ENCODE measurements at regions not wholly inside any gene's neighbourhood (a gene's known extent, or its start where the extent isn't known, plus 50 kb on each side); places are given as distances from the start of the nearest gene placed in this dataset.

- DNase-seq, result no peak
These were observed 235.0 kb upstream of the HNMT start for GRCh38 chr2:137729305-137729704.

DNA sequence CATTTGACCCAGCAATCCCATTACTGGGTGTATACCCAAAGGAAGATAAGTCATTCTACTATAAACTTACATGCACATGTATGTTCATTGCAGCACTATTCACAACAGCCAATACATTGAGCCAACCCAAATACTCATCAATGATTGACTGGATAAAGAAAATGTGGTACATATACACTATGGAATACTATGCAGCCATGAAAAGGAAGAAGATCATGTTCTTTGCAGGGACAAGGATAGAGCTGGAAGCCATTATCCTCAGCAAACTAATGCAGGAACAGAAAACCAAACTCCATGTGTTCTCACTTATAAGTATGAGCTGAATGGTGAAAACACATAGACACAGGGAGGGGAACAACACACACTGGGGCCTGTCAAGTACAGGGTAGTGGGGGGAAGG, 226.7 kb upstream of the HNMT start:
- no peak for DNase-seq

DNA sequence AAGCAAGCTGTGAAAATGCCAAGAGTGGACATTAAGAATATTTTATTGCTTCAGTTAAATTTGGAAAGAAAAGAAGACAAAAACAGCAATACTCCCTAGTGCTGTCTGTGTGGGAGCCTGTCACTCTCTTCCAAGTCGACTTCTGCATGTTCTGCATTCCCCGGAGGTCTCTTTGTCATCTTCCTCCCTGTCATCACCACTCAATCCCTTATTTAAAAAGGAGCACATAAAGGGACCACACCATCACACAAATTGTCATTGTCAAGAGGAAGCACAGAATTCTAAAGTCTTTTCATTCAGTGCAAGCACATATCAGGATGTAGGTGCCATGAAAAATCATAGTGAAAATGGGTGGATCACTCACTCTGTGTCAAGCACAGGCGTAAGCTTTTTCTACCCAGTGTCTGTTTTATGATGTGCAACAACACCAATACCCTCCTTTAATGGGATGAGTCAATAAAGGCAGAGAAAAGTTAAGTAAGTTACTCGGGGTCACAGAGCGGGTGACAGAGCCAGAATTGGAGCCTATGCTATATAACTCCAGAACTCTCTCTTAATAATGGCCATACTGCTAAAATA, 222.4 kb upstream of the HNMT start:
- no peak for DNase-seq

- DNase-seq, result no peak
These were observed 216.8 kb upstream of the HNMT start for GRCh38 chr2:137747509-137747908.

DNA sequence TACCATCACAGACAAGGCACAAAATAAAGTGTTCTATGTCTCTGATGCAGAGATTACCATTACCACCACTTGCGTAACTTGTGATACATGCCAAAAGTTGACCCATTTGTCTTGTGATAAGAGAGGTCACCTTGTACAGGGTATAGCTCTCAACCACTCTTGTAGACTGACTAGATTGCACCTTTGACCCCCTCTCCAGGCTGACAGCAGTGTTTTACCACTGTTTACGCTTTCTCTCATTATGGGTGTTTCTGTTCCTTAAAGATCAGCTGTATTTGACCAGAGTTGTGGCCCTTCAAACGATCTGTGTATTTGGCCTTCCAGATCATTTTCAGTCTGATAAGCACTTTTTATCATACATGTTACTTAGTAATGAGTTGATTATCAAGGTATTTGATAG, 215.7 kb upstream of the HNMT start:
- no peak for DNase-seq

GRCh38 chr2:137764646-137765045, 199.6 kb upstream of the HNMT start:
- no peak for DNase-seq

GRCh38 chr2:137769406-137769805, 194.9 kb upstream of the HNMT start:
- DNase-seq, result no peak

GRCh38 chr2:137770166-137770565, 194.1 kb upstream of the HNMT start:
- DNase-seq, result no peak

DNA sequence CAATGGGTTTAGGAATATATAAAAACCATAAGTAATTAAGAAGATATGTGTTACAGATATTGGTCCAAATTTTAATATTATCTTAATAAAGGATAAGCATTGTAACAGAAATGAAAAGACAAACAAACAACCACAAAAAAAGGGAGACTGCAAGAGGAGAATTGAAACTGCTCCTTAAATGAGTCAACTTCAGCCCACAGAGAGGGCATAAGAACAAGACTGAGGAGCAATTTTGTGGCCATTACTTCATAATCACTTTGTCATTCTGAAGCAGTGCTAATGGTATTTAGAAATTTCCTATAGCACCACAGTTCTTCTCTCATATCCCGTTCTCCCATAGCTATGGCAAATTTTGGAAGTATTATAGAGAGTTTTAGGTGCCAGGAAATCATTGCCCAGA, 193.2 kb upstream of the HNMT start:
- DNase-seq, result no peak

DNA sequence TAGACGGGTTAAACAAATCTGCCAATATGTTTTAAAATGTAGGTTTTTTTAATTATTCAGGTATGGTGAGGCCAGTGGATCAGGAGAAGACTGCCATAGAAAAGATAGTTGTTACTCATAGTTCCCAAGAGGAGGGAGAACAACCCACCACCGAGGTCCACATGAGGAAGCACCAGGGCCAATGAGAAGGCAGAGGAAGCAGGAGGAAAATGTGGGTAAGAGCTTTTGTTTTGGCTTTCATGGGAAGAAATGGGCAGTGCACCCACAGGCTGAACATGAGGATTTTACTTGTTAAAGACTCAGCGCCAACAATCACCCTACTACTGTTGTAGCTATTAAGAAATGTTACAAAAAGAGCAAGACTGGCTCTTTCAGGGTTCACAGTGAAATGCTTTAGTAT, 191.8 kb upstream of the HNMT start:
- no peak for DNase-seq

GRCh38 chr2:137775529-137775928, 188.7 kb upstream of the HNMT start:
- DNase-seq, result no peak

DNA sequence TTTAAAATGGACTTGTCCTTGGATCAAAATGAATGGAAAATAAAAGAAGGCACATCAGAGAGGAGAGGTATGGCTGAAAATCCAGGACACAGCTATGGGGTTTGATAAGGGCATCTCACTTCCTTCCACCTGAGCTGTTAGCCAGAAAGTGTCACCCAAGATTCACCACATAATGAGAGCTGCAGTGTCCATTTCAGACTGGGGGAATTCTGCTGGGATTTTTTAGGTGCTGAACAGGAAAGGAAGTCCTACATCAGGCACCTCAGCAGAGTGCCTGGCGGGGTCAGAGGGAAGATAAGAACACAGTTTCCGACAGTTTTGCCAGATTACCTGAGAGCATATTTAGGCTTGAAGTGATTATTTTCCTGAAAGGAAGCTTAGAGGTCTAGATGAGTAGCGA, 187.6 kb upstream of the HNMT start:
- DNase-seq, result no peak

DNA sequence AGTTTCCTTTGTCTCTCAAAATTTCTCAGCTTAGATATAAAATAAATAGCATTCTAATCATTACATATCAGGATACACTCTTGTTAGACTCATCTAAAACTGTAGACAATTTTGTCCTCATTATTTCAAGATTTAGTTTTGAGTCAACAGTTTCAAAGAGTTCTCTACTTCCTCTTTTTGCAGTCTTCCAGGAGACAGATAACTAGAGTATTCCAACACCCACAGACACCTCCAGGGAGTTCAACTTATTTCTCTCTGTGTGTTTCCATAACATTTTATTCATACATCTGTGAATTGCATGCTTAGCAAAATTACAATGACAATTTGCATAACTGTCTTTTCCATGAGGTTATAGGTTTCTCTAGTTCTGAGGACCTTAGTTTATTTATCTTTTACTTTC, 166.6 kb upstream of the HNMT start:
- no peak for DNase-seq

DNA sequence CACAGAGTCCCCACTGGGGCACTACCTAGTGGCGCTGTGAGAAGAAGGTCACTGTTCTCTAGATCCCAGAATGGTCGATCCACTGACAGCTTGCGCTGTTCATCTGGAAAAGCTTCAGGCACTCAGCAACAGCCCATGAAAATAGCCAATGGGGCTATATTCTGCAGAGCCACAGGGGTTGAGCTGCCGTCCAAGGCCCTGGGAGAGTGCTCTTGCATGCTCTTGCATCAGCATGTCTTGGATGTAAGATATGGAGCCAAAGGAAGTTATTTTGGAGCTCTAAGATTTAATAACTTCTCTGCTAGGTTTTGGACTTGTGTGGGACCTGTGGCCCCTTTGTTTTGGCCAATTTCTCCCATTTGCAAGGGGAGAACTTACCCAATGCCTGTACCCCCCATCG, 164.7 kb upstream of the HNMT start:
- DNase-seq, result no peak

DNA sequence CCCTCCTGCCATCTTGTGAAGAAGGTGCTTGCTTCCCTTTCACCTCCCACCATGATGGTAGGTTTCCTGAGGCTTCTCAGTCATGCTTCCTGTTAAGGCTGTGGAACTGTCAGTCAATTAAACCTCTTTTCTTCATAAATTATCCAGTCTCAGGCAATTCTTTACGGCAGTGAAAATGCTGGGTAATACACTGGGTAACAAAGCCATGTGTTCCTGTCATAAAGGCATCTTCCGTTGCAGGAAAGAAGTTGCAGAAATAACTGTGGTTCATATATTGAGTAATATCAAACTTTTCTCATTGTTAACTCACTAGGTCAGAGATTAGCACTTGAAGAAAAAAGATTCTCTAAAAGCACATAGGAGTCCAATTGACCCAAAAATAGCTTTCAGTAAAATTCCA, 163.9 kb upstream of the HNMT start:
- DNase-seq, result no peak

GRCh38 chr2:137801228-137801627, 163.0 kb upstream of the HNMT start:
- DNase-seq, result no peak

GRCh38 chr2:137802038-137802437, 162.2 kb upstream of the HNMT start:
- DNase-seq, result no peak

DNA sequence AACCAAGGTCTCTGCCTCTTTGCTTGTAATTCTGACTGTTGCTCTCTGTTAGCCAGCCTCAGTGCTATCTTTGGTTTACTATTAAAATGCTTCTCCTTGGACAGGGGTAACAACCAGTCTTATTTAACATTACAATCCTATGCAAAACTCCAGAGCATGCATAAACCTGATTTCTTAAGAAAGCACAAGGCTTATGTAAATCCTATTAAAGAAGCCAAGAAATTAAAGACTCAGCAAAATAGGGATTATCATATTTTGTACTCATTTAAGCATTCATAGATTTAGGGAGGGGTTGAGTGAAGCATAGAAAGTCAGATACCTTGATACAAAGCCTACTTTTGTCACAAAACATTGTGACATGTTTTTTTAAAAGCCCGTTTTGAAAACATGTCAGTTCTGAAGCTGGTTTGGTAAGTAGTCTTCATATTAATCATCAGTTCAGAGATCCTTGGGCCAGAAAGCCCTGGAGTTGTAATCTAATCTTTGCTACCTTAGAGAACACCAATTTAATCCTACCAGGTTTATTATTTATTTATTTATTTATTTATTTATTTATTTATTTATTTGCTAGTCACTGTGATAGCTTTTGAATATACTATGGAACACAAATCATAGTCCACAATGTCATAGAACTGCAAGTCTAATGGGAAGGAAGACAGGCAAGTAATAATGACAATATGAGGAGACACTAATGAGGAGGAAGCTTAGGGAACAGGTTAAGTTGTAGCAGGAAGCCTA, 158.0 kb upstream of the HNMT start:
- no peak for DNase-seq

GRCh38 chr2:137809252-137809651, 155.0 kb upstream of the HNMT start:
- DNase-seq, result no peak

DNA sequence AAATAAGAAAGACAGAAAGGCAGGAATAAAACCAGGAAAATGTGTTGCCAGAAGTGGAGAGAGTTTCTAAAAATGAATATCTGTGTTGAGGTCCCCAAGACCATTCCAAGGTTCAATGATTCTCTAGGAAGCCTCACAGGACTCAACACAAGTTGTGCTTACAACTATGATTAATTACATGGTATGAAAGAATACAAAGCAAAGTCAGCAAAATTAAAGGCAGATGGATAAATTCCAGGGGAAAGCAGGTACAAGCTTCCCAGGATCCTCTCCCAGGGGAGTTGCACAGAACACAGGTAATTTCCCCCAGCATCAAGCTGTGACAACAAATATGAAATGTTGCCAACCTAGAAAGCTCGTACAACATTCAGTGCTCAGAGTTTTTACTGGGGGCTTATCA, 154.4 kb upstream of the HNMT start:
- DNase-seq, result no peak

DNA sequence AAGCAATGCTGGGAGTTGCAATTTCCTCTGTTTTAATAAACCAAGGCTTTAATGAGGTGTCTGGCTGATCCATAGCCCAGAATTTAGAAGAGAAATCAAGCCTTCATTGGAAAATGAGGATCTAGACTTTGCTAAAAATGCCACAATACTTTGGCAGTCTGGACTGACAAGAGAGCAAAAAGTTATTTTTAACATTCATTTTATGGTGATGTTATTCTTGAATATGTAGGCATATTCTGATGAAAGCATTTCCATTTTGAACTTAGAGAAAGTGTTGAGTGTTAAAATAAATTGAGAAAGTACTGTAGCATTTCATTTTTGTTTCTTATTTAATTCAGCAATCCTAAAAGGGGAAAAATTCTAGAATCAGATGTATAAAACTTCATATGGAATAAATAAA, 151.8 kb upstream of the HNMT start:
- DNase-seq, result no peak

DNA sequence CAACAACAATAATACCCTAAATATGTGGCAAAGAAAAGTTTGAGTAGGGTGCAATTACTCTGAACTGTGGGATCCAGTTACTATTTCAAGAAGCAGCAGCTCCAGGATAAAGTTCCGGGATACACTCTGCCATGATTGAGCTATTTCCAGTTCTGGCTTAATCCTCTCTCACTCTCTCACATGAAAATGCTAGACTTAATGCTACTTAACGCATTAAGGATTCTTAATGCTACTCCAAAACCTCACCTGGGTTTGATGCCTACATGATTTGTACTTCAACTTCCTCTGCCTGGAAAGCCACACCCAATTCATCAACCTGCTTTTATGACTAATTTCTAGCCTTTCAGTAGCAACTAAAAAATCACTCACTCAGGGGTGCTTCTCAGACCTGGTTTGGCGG, 151.1 kb upstream of the HNMT start:
- no peak for DNase-seq

GRCh38 chr2:137817058-137817457, 147.2 kb upstream of the HNMT start:
- DNase-seq, result no peak

DNA sequence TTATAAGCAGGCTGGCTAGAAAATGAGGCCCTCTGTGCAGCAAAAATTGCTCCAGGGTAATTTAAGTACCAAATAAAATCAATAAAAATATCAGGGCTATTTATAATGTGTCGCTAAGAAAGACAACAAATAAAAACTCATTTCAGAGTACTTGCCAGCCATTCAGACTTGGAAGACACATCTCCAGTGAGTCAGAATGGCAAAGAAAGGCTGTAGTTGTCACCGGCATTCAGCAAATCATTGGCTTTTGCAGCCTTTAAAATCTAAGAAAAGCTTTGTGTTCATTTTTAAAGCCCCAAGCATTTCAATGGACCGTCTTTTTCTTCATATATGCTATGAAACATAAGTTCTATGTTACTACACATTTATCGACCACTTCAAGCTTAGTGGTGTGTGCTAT, 141.1 kb upstream of the HNMT start:
- DNase-seq, result no peak

DNA sequence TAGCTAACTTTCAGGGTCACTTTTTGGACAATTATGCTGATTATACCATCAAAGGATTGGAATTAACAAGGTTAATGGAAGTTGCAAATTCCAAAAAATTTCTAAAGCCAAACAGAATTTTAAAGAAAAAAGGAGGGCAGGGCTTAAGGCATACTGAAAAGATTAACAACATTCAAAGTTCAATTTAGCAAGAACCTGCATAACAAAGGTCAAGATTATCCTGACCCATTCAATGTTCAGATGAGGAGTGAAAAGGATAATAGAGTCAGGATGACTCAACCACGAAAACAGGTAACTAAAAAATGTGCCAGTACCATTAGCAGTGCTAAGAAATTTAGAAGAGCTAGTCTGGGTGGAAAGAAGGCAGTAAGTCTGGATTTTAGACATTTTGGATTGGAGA, 139.8 kb upstream of the HNMT start:
- no peak for DNase-seq
